Caco-2 (cell line): ENCODE measurements at regions not wholly inside any gene's neighbourhood (a gene's known extent, or its start where the extent isn't known, plus 50 kb on each side); places are given as distances from the start of the nearest gene placed in this dataset.

Source experiments
- BruUV-seq: library from RNA; stranded (reverse); fragments of 400-500 nt; replicated peaks from 2 replicates; lab custom pipeline; 2021; lab: Mats Ljungman, UMichigan
- CTCF ChIA-PET: fragments of 300-600 bp; sonication (Branson Sonifier 250); formaldehyde crosslinking; loops from one replicate; lab custom pipeline; 2022; ENCODE audit warnings: antibody characterized with exemption; lab: Charles Lee
- POLR2A ChIA-PET: fragments of 300-600 bp; sonication (Branson Sonifier 250); formaldehyde crosslinking; loops from one replicate; lab custom pipeline; 2022; ENCODE audit warnings: antibody characterized with exemption; lab: Charles Lee
- DNase-seq, 2 experiments: peaks; one replicate each; pipeline versions ENCODE4 v3.0.0 to v3.0.0-alpha.2; 2020 to 2022
- H3K27me3 ChIP-seq: replicated peaks from 2 replicates; pipeline ENCODE4 v1.6.0; 2011; ENCODE audit warnings: low read length; ENCODE audit not compliant: control insufficient read depth, insufficient read depth
- H3K36me3 ChIP-seq: 2 replicates; pipeline ENCODE4 v1.5.1; 2011; ENCODE audit warnings: low read length; ENCODE audit not compliant: control insufficient read depth, insufficient read depth
- H3K4me1 ChIP-seq: fragments of 250-450 bp; sonication (Bioruptor Pico); 2 replicates; pipeline ENCODE4 v1.5.1; 2020; ENCODE audit warnings: mild to moderate bottlenecking
- H3K4me3 ChIP-seq: 2 replicates; pipeline ENCODE4 v1.5.1; 2011; ENCODE audit warnings: low read depth, mild to moderate bottlenecking, control low read depth, low read length
- H3K9me3 ChIP-seq: fragments of 250-450 bp; sonication (Bioruptor Pico); 2 replicates; pipeline ENCODE4 v1.5.1; 2020; ENCODE audit warnings: mild to moderate bottlenecking, moderate library complexity
- H3K27ac Mint-ChIP-seq: one replicate; pipeline ENCODE4 v1.8.0; 2022; ENCODE audit warnings: mixed read lengths; ENCODE audit not compliant: unreplicated experiment
- H3K27me3 Mint-ChIP-seq: one replicate; pipeline ENCODE4 v1.8.0; 2022; ENCODE audit warnings: mixed read lengths; ENCODE audit not compliant: insufficient read depth, unreplicated experiment
- H3K36me3 Mint-ChIP-seq: one replicate; pipeline ENCODE4 v1.8.0; 2022; ENCODE audit warnings: mild to moderate bottlenecking, mixed read lengths; ENCODE audit not compliant: insufficient read depth, unreplicated experiment
- H3K4me1 Mint-ChIP-seq: one replicate; pipeline ENCODE4 v1.8.0; 2022; ENCODE audit warnings: low read depth, mixed read lengths; ENCODE audit not compliant: unreplicated experiment
- H3K4me3 Mint-ChIP-seq: one replicate; pipeline ENCODE4 v1.8.0; 2022; ENCODE audit warnings: mild to moderate bottlenecking, moderate library complexity, mixed read lengths; ENCODE audit not compliant: unreplicated experiment
- H3K9me3 Mint-ChIP-seq: one replicate; pipeline ENCODE4 v1.8.0; 2022; ENCODE audit warnings: mixed read lengths; ENCODE audit not compliant: unreplicated experiment
- CTCF ChIP-seq, 2 experiments: fragments of 200-600 bp in 1 of 2; IDR thresholded peaks; 1 replicate in 1 of 2; 2 replicates in 1 of 2; pipeline versions ENCODE4 v1.5.1 to v1.8.0; 2011 to 2022; ENCODE audit warnings: antibody characterized with exemption in 1 of 2, control low read depth in 1 of 2, inconsistent platforms in 1 of 2, low read depth in 1 of 2, low read length in 1 of 2, mild to moderate bottlenecking in 1 of 2, moderate library complexity in 1 of 2; ENCODE audit not compliant: insufficient read depth in 1 of 2, severe bottlenecking in 1 of 2, unreplicated experiment in 1 of 2
- intact Hi-C: fragments of 100-400 bp; cut with micrococcal nuclease; formaldehyde crosslinking; loops from one replicate; pipeline ENCODE4 v1.10.0; 2022; ENCODE audit not compliant: unreplicated experiment

- POLR2A ChIA-PET: no interaction called here
These were observed 74.1 kb upstream of the HDAC9 start for GRCh38 chr7:18421297-18422002.

GRCh38 chr7:18425227-18425626 is 70.3 kb upstream of the HDAC9 start:
- H3K27ac Mint-ChIP-seq: no peak overlapping the region
- BruUV-seq: no TSS peak
- POLR2A ChIA-PET: no interaction called here

More at GRCh38 chr7:18421297-18422002, 74.1 kb upstream of the HDAC9 start:
- no peaks in the 10 kb centered on the region; the same call in 1 of the 2 replicates for H3K27me3 ChIP-seq
- no peaks in the 10 kb centered on the region for H3K9me3 ChIP-seq
- intact Hi-C loops: no loop called here
- no peaks in the 10 kb centered on the region for H3K9me3 Mint-ChIP-seq
- H3K4me1 ChIP-seq: no peaks in the 10 kb centered on the region
- no peaks in the 10 kb centered on the region for H3K36me3 ChIP-seq
- H3K4me3 ChIP-seq: no peak overlapping the region
- H3K27me3 Mint-ChIP-seq: peaks cover 6% of the 10 kb centered on the region
- H3K27ac Mint-ChIP-seq: no peak overlapping the region
- CTCF ChIA-PET: no interaction called here
- H3K4me1 Mint-ChIP-seq: no peaks in the 10 kb centered on the region
- no peak for TF ChIP-seq CTCF (IDR thresholded peaks at IDR 0.05; ENCODE audit: insufficient read depth in 1 of 2, low read depth in 1 of 2, low read length in 1 of 2, severe bottlenecking in 1 of 2, unreplicated experiment in 1 of 2)
- H3K4me3 Mint-ChIP-seq: no peak overlapping the region
- H3K36me3 Mint-ChIP-seq: no peaks in the 10 kb centered on the region
- DNase-seq: no peak
- no TSS peak for BruUV-seq

GRCh38 chr7:18425838-18426445 is 69.6 kb upstream of the HDAC9 start:
- H3K27me3 Mint-ChIP-seq: peaks cover 3% of the 10 kb centered on the region
- DNase-seq: no peak
- H3K4me3 ChIP-seq: no peak overlapping the region
- H3K9me3 ChIP-seq: no peaks in the 10 kb centered on the region
- intact Hi-C loops: no loop called here
- no peak overlapping the region for H3K27ac Mint-ChIP-seq
- CTCF ChIA-PET: no interaction called here
- no peaks in the 10 kb centered on the region for H3K36me3 Mint-ChIP-seq
- H3K27me3 ChIP-seq: no peaks in the 10 kb centered on the region
- no peaks in the 10 kb centered on the region for H3K4me1 ChIP-seq
- POLR2A ChIA-PET: no interaction called here
- no peaks in the 10 kb centered on the region for H3K4me1 Mint-ChIP-seq
- no peak overlapping the region for H3K4me3 Mint-ChIP-seq
- no peaks in the 10 kb centered on the region for H3K9me3 Mint-ChIP-seq
- no peaks in the 10 kb centered on the region for H3K36me3 ChIP-seq
- BruUV-seq: no TSS peak
- TF ChIP-seq CTCF (IDR thresholded peaks at IDR 0.05; ENCODE audit: insufficient read depth in 1 of 2, low read depth in 1 of 2, low read length in 1 of 2, severe bottlenecking in 1 of 2, unreplicated experiment in 1 of 2): no peak

More at GRCh38 chr7:18425227-18425626, 70.3 kb upstream of the HDAC9 start:
- intact Hi-C loops: no loop called here
- no peak overlapping the region for H3K4me3 Mint-ChIP-seq
- CTCF ChIA-PET: no interaction called here
- no peaks in the 10 kb centered on the region for H3K27me3 ChIP-seq
- TF ChIP-seq CTCF (IDR thresholded peaks at IDR 0.05; ENCODE audit: insufficient read depth in 1 of 2, low read depth in 1 of 2, low read length in 1 of 2, severe bottlenecking in 1 of 2, unreplicated experiment in 1 of 2): no peak
- no peak overlapping the region for H3K4me3 ChIP-seq
- DNase-seq: no peak
- no peaks in the 10 kb centered on the region for H3K4me1 ChIP-seq
- H3K9me3 ChIP-seq: no peaks in the 10 kb centered on the region
- H3K36me3 Mint-ChIP-seq: no peaks in the 10 kb centered on the region
- H3K36me3 ChIP-seq: no peaks in the 10 kb centered on the region
- no peaks in the 10 kb centered on the region for H3K9me3 Mint-ChIP-seq
- no peaks in the 10 kb centered on the region for H3K4me1 Mint-ChIP-seq
- H3K27me3 Mint-ChIP-seq: peaks cover 3% of the 10 kb centered on the region
